ENCODE measurements at regions not wholly inside any gene's neighbourhood (a gene's known extent, or its start where the extent isn't known, plus 50 kb on each side); places are given as distances from the start of the nearest gene placed in this dataset.

DNA sequence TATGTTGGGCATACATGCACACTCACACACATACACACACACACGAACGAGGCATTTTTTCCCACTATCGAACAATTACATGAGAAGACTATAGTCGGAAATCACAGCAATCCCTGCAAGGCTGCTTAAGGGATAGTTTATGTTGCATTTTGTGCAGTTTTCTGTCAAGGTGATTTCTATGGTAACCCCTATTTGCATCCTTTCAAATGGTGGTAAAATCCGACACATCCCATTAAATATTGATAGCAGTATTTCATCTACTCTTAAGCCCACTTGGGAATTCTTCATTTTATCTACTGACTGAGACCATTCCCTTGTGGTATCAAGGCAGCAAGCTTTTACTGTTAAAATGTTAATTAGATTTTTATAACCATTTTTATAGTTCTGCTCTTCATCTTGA is 457.8 kb downstream of the HACE1 start:
- no peak for DNase-seq (ENCODE audit: low read depth in 1 of 2, low spot score in 1 of 2)
- no peak overlapping the region for H3K4me3 ChIP-seq
- TF ChIP-seq, protein P1, sequence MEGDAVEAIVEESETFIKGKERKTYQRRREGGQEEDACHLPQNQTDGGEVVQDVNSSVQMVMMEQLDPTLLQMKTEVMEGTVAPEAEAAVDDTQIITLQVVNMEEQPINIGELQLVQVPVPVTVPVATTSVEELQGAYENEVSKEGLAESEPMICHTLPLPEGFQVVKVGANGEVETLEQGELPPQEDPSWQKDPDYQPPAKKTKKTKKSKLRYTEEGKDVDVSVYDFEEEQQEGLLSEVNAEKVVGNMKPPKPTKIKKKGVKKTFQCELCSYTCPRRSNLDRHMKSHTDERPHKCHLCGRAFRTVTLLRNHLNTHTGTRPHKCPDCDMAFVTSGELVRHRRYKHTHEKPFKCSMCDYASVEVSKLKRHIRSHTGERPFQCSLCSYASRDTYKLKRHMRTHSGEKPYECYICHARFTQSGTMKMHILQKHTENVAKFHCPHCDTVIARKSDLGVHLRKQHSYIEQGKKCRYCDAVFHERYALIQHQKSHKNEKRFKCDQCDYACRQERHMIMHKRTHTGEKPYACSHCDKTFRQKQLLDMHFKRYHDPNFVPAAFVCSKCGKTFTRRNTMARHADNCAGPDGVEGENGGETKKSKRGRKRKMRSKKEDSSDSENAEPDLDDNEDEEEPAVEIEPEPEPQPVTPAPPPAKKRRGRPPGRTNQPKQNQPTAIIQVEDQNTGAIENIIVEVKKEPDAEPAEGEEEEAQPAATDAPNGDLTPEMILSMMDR (IDR thresholded peaks at IDR 0.05; ENCODE audit: low read depth, low read length) = no peak
- H3K36me3 ChIP-seq = no peaks in the 10 kb centered on the region
- no peaks in the 10 kb centered on the region for H3K27me3 ChIP-seq
- H3K27ac ChIP-seq = no peak overlapping the region
- no peaks in the 10 kb centered on the region for H3K4me1 ChIP-seq (ENCODE audit: low read depth)
- H3K9me3 ChIP-seq (ENCODE audit: low read depth) = no peaks in the 10 kb centered on the region

- DNase-seq (ENCODE audit: low read depth in 1 of 2, low spot score in 1 of 2) = no peak
- Histone ChIP-seq H3K9me3 (ENCODE audit: low read depth) (no peaks in the 10 kb centered on the region), H3K27me3 (no peaks in the 10 kb centered on the region), H3K4me3 (no peak overlapping the region), H3K4me1 (ENCODE audit: low read depth) (no peaks in the 10 kb centered on the region), H3K36me3 (no peaks in the 10 kb centered on the region), H3K27ac (no peak overlapping the region)
- TF ChIP-seq, protein P1 (IDR thresholded peaks at IDR 0.05; ENCODE audit: low read depth, low read length) = no peak
Measured at GRCh38 chr6:104400844-104401243, 458.9 kb downstream of the HACE1 start.

DNA sequence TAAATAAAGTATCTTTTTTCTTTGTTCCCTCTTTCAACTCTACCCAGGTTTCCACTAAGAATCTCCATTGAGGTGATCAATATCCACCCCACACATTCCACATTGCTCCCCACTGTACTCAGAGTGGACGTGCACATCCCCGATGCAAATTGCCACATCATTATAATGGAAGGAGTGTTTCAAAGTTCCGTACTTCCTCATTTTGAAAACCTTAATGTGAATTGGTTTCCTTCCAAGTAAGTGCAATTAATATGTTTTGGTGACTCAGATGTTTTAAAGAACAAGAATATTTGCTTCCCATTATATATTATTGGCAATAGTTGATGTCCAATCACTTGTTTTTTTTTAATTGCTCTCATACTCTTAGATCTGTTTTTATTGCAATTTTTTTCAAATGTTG is 463.6 kb downstream of the HACE1 start:
- H3K9me3 ChIP-seq (ENCODE audit: low read depth) = no peaks in the 10 kb centered on the region
- H3K4me3 ChIP-seq = no peak overlapping the region
- H3K27ac ChIP-seq = no peak overlapping the region
- H3K27me3 ChIP-seq = no peaks in the 10 kb centered on the region
- H3K36me3 ChIP-seq = no peaks in the 10 kb centered on the region
- TF ChIP-seq, protein P1 (IDR thresholded peaks at IDR 0.05; ENCODE audit: low read depth, low read length) = no peak
- no peak for DNase-seq (ENCODE audit: low read depth in 1 of 2, low spot score in 1 of 2)
- H3K4me1 ChIP-seq (ENCODE audit: low read depth) = no peaks in the 10 kb centered on the region

- Histone ChIP-seq H3K27me3 (no peaks in the 10 kb centered on the region), H3K36me3 (no peaks in the 10 kb centered on the region), H3K9me3 (ENCODE audit: low read depth) (no peaks in the 10 kb centered on the region), H3K4me3 (no peak overlapping the region), H3K27ac (no peak overlapping the region), H3K4me1 (ENCODE audit: low read depth) (no peaks in the 10 kb centered on the region)
- TF ChIP-seq, protein P1 (IDR thresholded peaks at IDR 0.05; ENCODE audit: low read depth, low read length) = no peak
- DNase-seq (ENCODE audit: low read depth in 1 of 2, low spot score in 1 of 2) = no peak
Measured at GRCh38 chr6:104381907-104382306, 477.8 kb downstream of the HACE1 start.

GRCh38 chr6:104365451-104366234 is 494.1 kb downstream of the HACE1 start:
- no peak for DNase-seq (ENCODE audit: low read depth in 1 of 2, low spot score in 1 of 2)
- TF ChIP-seq, protein P1 (IDR thresholded peaks at IDR 0.05; ENCODE audit: low read depth, low read length) = no peak

More at GRCh38 chr6:104365451-104366234, 494.1 kb downstream of the HACE1 start:
- Histone ChIP-seq H3K4me1 (ENCODE audit: low read depth) (no peaks in the 10 kb centered on the region), H3K36me3 (no peaks in the 10 kb centered on the region), H3K27me3 (no peaks in the 10 kb centered on the region), H3K27ac (no peak overlapping the region), H3K9me3 (ENCODE audit: low read depth) (no peaks in the 10 kb centered on the region), H3K4me3 (no peak overlapping the region)
